WERI-Rb-1 (cell line): ENCODE measurements at regions not wholly inside any gene's neighbourhood (a gene's known extent, or its start where the extent isn't known, plus 50 kb on each side); places are given as distances from the start of the nearest gene placed in this dataset.

Experiments used
- DNase-seq: peaks from one replicate; pipeline ENCODE4 v3.0.0-alpha.2; 2020
- H3K27ac ChIP-seq: fragments of 250-450 bp; sonication (Bioruptor Pico); 2 replicates; pipeline ENCODE4 v1.5.1; 2020; ENCODE audit warnings: mild to moderate bottlenecking, moderate library complexity
- H3K27me3 ChIP-seq: fragments of 250-450 bp; sonication (Bioruptor Pico); 2 replicates; pipeline ENCODE4 v1.5.1; 2021; ENCODE audit warnings: mild to moderate bottlenecking, low read depth, moderate library complexity; ENCODE audit not compliant: insufficient read depth, severe bottlenecking
- H3K36me3 ChIP-seq: fragments of 250-450 bp; sonication (Bioruptor Pico); 2 replicates; pipeline ENCODE4 v1.5.1; 2020; ENCODE audit warnings: mild to moderate bottlenecking, moderate library complexity
- H3K4me3 ChIP-seq: 2 replicates; pipeline ENCODE4 v1.5.1; 2011; ENCODE audit warnings: low read depth, mild to moderate bottlenecking, control low read depth, low read length
- H3K9me3 ChIP-seq: fragments of 250-450 bp; sonication (Bioruptor Pico); 2 replicates; pipeline ENCODE4 v1.5.1; 2021; ENCODE audit warnings: mild to moderate bottlenecking, moderate library complexity; ENCODE audit not compliant: severe bottlenecking
- CTCF ChIP-seq: IDR thresholded peaks from 2 replicates; pipeline ENCODE4 v1.5.1; 2011; ENCODE audit warnings: low read depth, mild to moderate bottlenecking, control low read depth, inconsistent platforms, low read length

DNA sequence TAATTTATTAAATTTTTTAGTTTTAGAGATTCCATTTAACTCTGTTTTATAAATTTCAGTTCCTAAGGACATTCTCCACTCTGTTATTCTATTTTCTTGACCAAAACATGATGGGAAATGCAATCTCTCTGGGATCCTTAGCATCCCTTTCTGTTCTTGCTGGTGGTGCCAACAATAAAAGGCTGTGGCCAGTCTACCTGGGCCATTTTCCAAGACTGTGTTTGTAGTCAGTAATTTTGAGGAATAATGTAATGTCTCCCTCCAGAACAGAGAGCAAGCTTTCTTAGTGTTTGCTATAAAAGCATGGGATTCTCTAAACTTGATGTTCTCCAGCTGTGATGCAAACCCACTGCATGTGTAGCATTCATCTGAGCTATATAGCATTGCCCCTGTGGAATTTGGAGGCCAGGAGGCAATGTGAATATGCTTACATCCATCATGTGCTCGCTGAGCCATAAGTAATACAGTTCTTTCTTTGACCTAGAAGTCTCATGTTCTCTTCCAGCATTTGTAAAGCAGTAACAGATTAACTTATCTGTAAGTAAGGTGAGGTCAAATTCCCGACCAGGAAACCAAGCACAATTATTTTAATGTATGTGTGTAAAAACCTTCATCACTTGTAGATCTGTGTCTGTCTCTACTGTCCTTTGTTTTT lies 211.5 kb upstream of the TAS2R1 start:
- no peak overlapping the region for H3K4me3 ChIP-seq
- no peaks in the 10 kb centered on the region for H3K27me3 ChIP-seq
- peaks cover 3% of the 10 kb centered on the region for H3K9me3 ChIP-seq
- DNase-seq, result no peak
- TF ChIP-seq CTCF, result no peak
- H3K36me3 ChIP-seq, result no peaks in the 10 kb centered on the region
- no peak overlapping the region for H3K27ac ChIP-seq

DNA sequence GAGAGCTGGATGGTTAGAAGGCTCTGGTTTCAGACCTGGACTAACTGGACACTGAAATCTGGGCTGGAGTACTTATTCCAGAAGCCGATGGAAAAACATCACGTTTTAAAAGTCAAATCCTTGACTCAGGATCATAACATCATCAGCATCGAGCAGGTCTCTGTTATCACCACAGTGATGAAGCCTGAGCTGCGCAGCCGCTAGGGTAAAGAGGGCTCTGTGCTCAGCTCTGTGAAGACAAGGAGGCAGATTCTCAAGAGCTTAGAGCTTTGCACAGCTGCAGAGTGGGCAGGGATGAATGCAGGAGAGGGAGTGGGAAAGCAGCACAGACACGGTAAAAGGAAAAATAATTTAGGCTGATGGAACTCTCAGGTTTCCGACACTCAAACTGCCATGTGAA lies 208.8 kb upstream of the TAS2R1 start:
- no peaks in the 10 kb centered on the region for H3K36me3 ChIP-seq
- TF ChIP-seq CTCF, result no peak
- no peaks in the 10 kb centered on the region for H3K27me3 ChIP-seq
- H3K27ac ChIP-seq, result no peak overlapping the region
- H3K4me3 ChIP-seq, result no peak overlapping the region
- peak; percentile 57 for DNase-seq
- H3K9me3 ChIP-seq, result peaks cover 3% of the 10 kb centered on the region

DNA sequence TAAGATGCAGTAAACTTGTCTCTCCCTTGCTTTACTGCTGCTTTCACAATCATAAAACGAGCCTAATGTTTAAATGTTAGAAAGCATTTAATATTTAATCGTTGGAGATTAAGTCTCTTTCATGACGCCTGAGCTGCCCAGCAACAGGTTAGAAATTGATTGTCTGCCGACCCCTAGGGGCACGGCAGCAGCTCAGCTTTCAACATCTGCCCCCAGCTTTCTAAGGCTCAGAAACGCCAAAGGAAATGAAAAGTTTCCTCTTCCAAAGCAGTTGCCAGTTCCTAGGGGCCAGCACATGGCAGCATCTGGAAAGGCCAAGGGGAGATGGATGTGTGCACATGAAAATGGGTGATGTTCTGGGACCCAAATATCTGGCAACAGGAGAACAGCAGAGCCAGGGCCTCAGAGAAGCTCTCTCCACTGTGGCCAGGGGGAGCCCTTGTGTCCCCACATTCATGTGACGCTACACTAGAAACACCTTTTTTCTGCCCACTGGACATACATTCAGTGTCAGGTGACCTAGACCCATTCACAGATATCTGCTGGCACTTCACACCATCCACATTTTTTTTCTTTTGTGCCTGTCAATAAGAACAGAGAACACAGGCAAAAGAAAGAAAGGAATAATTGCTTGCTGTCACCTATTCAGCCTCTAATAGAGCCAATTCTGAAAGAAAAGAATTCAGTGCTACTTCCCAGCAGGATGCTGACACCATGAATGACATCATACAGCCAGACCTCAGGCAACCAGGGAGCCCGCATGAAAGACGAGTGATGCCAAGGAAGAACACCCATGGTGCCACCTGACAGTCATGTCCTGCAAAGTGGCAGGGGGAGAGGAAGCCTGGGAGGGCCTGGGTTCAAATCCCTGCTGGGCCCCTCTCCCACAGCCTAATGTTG lies 205.0 kb upstream of the TAS2R1 start:
- H3K9me3 ChIP-seq, result no peaks in the 10 kb centered on the region
- DNase-seq, result peak; percentile 34
- H3K27me3 ChIP-seq, result no peaks in the 10 kb centered on the region
- TF ChIP-seq CTCF, result peak; percentile 47
- H3K36me3 ChIP-seq, result no peaks in the 10 kb centered on the region
- H3K27ac ChIP-seq, result no peak overlapping the region
- H3K4me3 ChIP-seq, result no peak overlapping the region

GRCh38 chr5:9833871-9834270 lies 203.7 kb upstream of the TAS2R1 start:
- TF ChIP-seq CTCF, result no peak
- H3K27ac ChIP-seq, result no peak overlapping the region
- peak; percentile 28 for DNase-seq

GRCh38 chr5:9832921-9833320 lies 202.8 kb upstream of the TAS2R1 start:
- no peaks in the 10 kb centered on the region for H3K9me3 ChIP-seq
- H3K4me3 ChIP-seq, result no peak overlapping the region
- no peak overlapping the region for H3K27ac ChIP-seq
- TF ChIP-seq CTCF, result no peak
- no peak for DNase-seq
- no peaks in the 10 kb centered on the region for H3K36me3 ChIP-seq
- H3K27me3 ChIP-seq, result no peaks in the 10 kb centered on the region

More at GRCh38 chr5:9833871-9834270, 203.7 kb upstream of the TAS2R1 start:
- no peaks in the 10 kb centered on the region for H3K9me3 ChIP-seq
- H3K36me3 ChIP-seq, result no peaks in the 10 kb centered on the region
- no peaks in the 10 kb centered on the region for H3K27me3 ChIP-seq
- no peak overlapping the region for H3K4me3 ChIP-seq
